Uterus (tissue), 2 donors: ENCODE measurements at regions not wholly inside any gene's neighbourhood (a gene's known extent, or its start where the extent isn't known, plus 50 kb on each side); places are given as distances from the start of the nearest gene placed in this dataset.

ENCODE experiments used
- CTCF ChIP-seq, 4 experiments: fragments of 200-600 bp in 2 of 4; fragments of 450-650 bp in 2 of 4; sonication (generic) in 2 of 4; IDR thresholded peaks; one replicate each; pipeline ENCODE4 v1.5.1; 2016 to 2019; ENCODE audit warnings: antibody characterized with exemption in 4 of 4, mild to moderate bottlenecking in 2 of 4, moderate library complexity in 1 of 4
- POLR2A ChIP-seq, 2 donors: fragments of 450-650 bp; IDR thresholded peaks; one replicate each; pipeline ENCODE4 v1.6.1; 2016; ENCODE audit warnings: antibody characterized with exemption in 2 of 2, mild to moderate bottlenecking in 1 of 2, moderate library complexity in 1 of 2

GRCh38 chr22:34760276-34761008 lies 305.5 kb upstream of the ISX start:
- TF ChIP-seq CTCF (IDR thresholded peaks at IDR 0.05), result no peak
- no peak for TF ChIP-seq POLR2A (IDR thresholded peaks at IDR 0.05)
